Peyer's patch (tissue), 4 donors: ENCODE measurements at regions not wholly inside any gene's neighbourhood (a gene's known extent, or its start where the extent isn't known, plus 50 kb on each side); places are given as distances from the start of the nearest gene placed in this dataset.

Experiments
- POLR2A ChIP-seq, 2 donors: fragments of 450-650 bp; IDR thresholded peaks; one replicate each; pipeline ENCODE4 v1.5.1; 2017; ENCODE audit warnings: antibody characterized with exemption in 2 of 2, mild to moderate bottlenecking in 2 of 2, moderate library complexity in 2 of 2
- TF ChIP-seq, protein P1 (sequence below), 6 experiments: fragments of 450-650 bp in 4 of 6; fragments of 200-600 bp in 2 of 6; sonication (generic) in 1 of 6; IDR thresholded peaks; one replicate each; pipeline ENCODE4 v1.5.1; 2017 to 2019; ENCODE audit warnings: antibody characterized with exemption in 6 of 6, mild to moderate bottlenecking in 3 of 6, moderate library complexity in 1 of 6

DNA sequence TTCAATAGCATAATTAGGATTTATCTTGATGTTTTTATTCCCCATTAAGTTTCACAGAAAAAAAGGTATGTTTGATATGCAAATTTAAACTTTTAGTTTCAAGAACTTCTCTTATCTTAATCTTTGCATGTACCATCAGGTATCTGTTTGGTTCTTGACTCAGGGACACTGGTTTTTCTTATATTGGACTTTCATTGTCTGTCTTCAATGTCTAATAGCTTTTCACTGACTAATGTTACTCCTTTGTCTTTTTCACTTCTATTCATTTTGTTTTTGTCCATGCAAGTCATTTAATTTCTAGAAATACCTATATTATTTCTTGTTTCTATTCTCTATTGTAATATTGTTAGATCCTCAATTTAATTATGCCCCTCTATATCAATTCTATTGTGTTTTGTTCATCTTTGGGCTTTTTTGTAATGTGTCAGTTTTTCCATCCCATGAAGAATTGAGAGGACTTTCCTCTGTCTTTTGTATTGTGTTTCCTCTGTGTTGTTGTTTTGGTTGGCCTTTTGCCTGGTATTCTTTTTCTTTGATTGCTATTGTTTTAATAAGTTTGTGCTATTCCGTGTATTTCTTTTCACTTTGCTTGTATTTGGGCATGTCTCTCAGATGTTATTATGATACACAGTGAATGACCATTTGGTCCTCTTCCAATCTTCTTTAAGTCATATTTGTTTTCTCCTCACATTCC lies 58.3 kb upstream of the ANKRD10 start:
- no peak for TF ChIP-seq POLR2A (IDR thresholded peaks at IDR 0.05)
- TF ChIP-seq, protein P1, sequence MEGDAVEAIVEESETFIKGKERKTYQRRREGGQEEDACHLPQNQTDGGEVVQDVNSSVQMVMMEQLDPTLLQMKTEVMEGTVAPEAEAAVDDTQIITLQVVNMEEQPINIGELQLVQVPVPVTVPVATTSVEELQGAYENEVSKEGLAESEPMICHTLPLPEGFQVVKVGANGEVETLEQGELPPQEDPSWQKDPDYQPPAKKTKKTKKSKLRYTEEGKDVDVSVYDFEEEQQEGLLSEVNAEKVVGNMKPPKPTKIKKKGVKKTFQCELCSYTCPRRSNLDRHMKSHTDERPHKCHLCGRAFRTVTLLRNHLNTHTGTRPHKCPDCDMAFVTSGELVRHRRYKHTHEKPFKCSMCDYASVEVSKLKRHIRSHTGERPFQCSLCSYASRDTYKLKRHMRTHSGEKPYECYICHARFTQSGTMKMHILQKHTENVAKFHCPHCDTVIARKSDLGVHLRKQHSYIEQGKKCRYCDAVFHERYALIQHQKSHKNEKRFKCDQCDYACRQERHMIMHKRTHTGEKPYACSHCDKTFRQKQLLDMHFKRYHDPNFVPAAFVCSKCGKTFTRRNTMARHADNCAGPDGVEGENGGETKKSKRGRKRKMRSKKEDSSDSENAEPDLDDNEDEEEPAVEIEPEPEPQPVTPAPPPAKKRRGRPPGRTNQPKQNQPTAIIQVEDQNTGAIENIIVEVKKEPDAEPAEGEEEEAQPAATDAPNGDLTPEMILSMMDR (IDR thresholded peaks at IDR 0.05), result no peak
